Mononuclear cell (primary cell): ENCODE measurements at regions not wholly inside any gene's neighbourhood (a gene's known extent, or its start where the extent isn't known, plus 50 kb on each side); places are given as distances from the start of the nearest gene placed in this dataset.

ENCODE experiments used
- H3K27me3 ChIP-seq: 2 replicates; pipeline ENCODE4 v1.6.0; 2011; ENCODE audit warnings: low read length, control low read depth; ENCODE audit not compliant: insufficient read depth
- H3K4me1 ChIP-seq: 2 replicates; pipeline ENCODE4 v1.5.1; 2011; ENCODE audit warnings: mild to moderate bottlenecking, low read length, control low read depth; ENCODE audit not compliant: insufficient read depth
- H3K4me3 ChIP-seq: 2 replicates; pipeline ENCODE4 v1.5.1; 2011; ENCODE audit warnings: mild to moderate bottlenecking, low read length, moderate library complexity
- H3K9me3 ChIP-seq: 2 replicates; pipeline ENCODE4 v1.5.1; 2011; ENCODE audit warnings: low read depth, mild to moderate bottlenecking, control low read depth, low read length

DNA sequence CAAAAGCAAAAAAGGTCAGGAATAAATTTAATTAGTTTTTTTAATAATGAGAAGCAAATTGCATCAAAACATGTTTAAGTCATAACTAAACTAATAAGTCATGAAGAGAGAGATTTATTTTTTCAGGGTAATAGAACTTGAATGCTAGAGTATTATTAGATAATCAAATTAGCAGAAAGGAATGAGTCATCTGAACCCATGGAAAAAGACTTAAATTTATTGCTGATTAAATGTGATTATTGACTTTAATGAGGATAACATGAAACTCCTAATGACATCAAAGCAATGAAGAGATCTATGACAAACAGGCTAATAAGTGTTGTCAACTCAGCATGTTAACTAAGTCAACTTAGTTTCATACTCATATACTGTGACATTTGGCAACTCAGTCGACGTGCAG, 264.2 kb downstream of the USP25 start:
- Histone ChIP-seq H3K4me3 (no peak overlapping the region), H3K9me3 (no peaks in the 10 kb centered on the region), H3K4me1 (no peaks in the 10 kb centered on the region), H3K27me3 (no peaks in the 10 kb centered on the region)

DNA sequence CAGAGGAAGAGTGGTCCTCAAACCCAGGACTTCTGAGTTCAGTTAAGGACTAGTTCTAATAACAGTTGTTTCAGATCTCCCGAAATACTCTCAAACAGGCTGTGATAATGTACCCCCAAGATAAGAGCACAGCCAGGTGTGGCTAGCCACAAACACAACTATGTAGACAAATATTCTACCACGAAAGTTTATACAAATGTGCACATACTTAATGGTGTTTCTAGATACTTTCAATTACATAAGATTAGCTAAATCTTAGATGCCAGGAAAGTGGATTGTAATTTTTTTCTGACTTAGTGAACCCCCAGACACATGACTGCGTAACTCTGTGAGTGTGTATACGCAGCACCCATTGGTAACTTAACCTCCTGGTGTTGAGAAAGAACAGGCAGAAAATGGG, 270.0 kb downstream of the USP25 start:
- Histone ChIP-seq H3K9me3 (no peaks in the 10 kb centered on the region), H3K27me3 (no peaks in the 10 kb centered on the region), H3K4me3 (no peak overlapping the region), H3K4me1 (no peaks in the 10 kb centered on the region)

DNA sequence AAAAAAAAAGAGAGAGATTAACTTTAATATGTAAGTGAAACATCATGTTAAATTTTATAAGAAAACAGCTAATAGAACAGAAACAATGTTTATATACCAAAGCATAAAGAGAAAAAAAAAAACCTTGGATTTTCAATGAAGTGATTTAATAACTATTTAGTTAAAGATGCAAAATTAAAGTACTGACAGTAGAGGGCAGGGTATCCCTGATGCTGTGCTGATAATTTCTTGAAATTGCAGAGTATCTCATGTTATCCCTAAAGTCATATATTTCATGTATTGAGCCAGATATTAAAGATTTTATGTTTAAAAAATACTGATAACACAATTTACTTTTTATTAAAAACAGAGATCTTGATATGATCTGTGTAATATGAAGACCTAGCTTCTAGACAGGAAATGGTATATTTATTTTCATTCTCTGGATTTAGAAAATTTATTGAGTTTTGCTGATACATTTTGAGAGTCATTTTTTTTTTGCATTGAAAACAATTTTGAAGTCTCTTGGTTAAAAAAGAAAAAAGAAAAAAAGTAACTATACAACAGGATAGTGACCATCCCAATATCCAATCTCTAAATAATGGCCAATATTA, 273.2 kb downstream of the USP25 start:
- no peaks in the 10 kb centered on the region for H3K9me3 ChIP-seq
- H3K4me1 ChIP-seq = no peaks in the 10 kb centered on the region
- H3K27me3 ChIP-seq = no peaks in the 10 kb centered on the region
- H3K4me3 ChIP-seq = no peak overlapping the region

DNA sequence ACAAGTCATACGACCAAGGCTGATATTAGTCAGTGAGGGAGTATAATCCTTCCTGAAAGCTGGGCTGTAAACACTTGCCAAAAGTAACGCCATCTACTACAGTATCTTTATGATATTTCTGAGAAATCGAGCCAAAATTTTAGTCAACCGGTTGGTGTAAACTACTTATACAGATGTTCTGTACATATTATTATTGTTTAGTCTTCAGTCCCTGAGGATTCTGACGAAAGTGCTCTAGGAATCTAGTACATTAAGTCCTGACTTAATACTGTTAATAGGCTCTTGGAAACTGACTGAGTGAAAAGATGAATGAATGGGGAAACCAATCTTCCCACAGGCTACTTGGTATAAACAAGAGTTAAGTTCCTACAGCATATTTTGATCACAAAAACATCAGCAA, 274.3 kb downstream of the USP25 start:
- no peaks in the 10 kb centered on the region for H3K9me3 ChIP-seq
- H3K4me3 ChIP-seq = no peak overlapping the region
- H3K4me1 ChIP-seq = no peaks in the 10 kb centered on the region
- H3K27me3 ChIP-seq = no peaks in the 10 kb centered on the region

DNA sequence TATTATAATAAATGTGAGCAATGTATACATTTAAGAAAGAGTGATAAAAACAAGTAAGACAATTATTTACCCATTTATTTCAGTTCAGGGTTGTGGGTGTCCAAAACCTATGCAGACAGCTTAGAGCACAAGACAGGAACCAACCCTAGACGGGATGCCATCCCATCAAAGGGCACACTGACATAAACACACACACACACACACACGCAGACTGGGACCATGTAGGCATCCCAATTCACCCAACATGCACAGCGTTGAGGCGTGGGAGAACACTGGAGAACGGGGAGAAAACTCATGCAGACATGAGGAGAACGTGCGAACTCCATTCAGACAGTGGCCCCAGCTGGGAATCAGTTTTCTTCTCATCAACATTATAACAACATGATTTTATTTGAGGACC, 274.7 kb downstream of the USP25 start:
- Histone ChIP-seq H3K4me3 (no peak overlapping the region), H3K4me1 (no peaks in the 10 kb centered on the region), H3K9me3 (no peaks in the 10 kb centered on the region), H3K27me3 (no peaks in the 10 kb centered on the region)

DNA sequence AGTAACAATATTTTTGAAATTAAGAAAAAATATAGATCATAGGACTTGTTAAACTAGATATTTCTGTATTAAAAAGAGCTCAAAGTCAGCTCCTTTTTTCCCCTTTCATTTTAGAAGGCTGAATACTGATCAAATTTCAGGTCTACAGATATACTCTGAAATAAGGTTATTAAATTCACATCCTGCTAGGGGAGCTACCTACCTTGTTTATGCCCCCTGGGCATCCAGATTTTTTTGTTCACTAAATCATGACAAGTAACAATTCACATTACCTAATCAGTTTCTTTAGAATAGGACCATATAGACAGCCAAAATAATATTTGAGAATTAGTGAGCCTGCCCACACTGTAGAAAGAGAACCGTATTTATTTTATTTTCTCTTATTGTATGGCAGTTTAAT, 276.2 kb downstream of the USP25 start:
- H3K4me1 ChIP-seq = no peaks in the 10 kb centered on the region
- H3K27me3 ChIP-seq = no peaks in the 10 kb centered on the region
- no peaks in the 10 kb centered on the region for H3K9me3 ChIP-seq
- no peak overlapping the region for H3K4me3 ChIP-seq

DNA sequence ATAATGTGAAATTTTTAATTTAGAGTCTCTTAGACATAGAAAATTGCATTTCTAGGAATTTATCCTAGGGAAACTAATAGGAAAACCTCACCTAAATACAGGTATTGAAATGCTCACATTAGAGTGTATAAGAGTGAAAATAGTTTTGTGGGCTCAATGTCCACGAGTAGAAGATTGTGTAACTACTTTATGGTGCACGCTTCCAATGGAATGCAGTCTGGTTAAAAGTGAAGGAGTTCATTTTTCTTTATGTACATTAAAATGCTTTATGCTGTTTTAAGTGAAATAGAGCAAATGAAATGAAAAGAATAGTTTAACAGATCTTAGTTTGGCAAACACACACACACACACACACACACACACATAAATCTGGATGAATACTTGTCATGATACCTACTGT, 278.2 kb downstream of the USP25 start:
- Histone ChIP-seq H3K9me3 (no peaks in the 10 kb centered on the region), H3K4me1 (no peaks in the 10 kb centered on the region), H3K4me3 (no peak overlapping the region), H3K27me3 (no peaks in the 10 kb centered on the region)

DNA sequence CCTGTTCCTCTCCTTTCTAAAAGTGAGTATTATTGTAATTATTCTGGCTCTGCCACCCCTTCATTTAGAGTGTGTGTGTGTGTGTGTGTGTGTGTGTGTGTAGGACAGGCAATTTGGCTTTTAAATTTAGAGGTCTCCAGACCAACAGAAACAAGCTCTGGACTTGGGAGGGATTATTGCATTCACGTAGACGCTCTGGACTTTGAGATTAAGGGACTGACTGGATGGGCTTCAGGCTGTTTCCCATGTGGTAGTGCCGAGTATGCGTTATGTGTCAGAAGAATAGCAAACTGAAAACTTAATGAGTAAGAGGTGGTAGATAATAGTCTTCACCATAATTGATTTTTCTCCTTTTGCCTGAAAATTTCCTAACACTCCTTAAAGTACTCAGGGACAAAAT, 281.9 kb downstream of the USP25 start:
- Histone ChIP-seq H3K27me3 (no peaks in the 10 kb centered on the region), H3K4me3 (no peak overlapping the region), H3K4me1 (no peaks in the 10 kb centered on the region), H3K9me3 (no peaks in the 10 kb centered on the region)

DNA sequence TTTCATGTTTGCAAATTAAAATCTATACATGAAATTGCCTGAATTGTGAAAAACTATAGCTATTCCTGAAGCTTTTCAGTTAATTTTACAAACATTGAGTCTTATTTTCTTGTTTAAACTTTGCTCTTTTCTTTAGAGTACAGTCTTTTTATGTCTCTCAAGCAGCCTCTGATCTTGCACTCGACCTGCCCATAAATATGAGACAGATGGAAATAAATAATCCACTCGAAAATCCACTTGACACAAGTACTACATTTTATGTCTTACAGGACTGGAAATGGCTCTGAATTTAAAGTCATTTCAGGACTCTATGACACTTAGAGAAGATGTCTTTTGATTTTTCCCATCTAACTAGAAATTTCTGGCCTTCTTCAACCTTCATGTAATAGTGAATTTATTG, 283.8 kb downstream of the USP25 start:
- Histone ChIP-seq H3K4me3 (no peak overlapping the region), H3K4me1 (no peaks in the 10 kb centered on the region), H3K27me3 (no peaks in the 10 kb centered on the region), H3K9me3 (no peaks in the 10 kb centered on the region)

DNA sequence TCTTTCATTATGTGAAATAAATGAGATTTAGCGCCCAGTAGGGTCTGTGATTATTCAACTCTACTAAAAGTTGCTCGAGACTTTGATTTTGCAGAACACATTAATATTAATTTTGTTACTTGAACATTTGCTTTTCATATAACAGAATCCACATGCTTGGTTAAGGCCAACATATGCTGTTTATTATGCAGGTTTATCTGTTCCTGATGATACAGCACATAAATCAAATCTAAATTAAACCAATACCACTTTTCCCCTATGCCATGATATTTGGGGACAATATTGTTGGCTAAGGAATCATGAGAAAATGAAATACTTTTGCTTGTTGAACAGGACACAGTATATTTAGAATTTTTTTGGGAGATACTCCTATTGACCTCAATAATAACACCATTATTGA, 291.1 kb downstream of the USP25 start:
- no peak overlapping the region for H3K4me3 ChIP-seq
- H3K9me3 ChIP-seq = no peaks in the 10 kb centered on the region
- no peaks in the 10 kb centered on the region for H3K27me3 ChIP-seq
- H3K4me1 ChIP-seq = no peaks in the 10 kb centered on the region

DNA sequence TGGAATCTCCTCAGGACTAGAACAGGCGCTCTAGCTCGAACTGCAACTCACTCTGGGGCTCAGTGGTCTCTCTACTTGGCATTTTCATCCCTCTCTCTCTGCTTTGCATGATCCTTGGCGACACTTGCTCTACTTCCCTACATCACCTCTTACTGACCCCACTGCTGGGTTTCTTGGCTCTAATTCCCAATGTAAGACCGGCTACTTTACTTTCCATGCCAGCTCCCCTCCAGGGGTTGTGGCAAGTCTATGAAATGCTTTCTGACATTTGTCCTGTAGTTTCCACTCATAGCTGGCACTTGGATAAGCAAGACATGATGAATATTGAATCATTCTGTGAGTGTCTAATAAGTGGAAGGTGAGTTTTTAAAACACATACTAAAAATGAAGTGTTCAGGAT, 292.3 kb downstream of the USP25 start:
- Histone ChIP-seq H3K9me3 (no peaks in the 10 kb centered on the region), H3K27me3 (no peaks in the 10 kb centered on the region), H3K4me3 (no peak overlapping the region), H3K4me1 (no peaks in the 10 kb centered on the region)

DNA sequence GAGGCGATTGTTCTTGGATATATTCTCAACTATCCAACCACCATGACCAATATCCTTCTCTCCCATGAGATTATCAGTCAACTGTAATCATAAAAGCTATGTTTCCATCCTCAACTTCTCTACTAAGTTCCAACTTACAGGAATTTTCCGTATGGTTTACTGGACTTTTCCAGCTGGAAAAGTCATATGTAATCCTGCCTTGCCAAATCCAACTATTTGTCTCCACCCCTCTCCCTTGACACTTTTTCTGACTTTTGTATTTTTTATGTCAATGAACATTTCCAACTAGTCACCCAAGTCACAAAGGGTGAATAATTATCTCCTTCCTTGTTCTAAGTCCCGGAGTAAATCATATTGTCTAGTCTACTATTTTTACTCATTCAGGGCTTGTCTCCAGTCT, 293.1 kb downstream of the USP25 start:
- Histone ChIP-seq H3K9me3 (no peaks in the 10 kb centered on the region), H3K27me3 (no peaks in the 10 kb centered on the region), H3K4me3 (no peak overlapping the region), H3K4me1 (no peaks in the 10 kb centered on the region)

DNA sequence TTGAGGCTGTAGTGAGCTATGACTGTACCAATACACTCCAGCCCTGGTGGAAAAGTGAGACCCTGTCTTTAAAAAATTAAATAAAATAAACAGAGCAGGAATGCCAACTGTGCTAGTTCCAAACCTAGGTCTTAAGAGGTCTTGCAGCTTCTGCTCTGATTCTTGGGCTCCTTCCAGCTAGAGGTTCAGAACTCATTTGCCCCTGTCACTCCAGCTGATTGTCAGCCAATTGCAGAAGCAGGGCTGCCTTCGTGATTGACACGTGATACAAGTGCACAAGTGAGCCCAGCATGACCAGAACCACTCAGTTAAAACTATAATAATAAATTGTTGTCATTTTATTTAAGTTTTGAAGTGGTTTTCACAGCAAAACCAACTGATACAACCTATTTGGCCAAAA, 298.4 kb downstream of the USP25 start:
- Histone ChIP-seq H3K4me3 (no peak overlapping the region), H3K27me3 (no peaks in the 10 kb centered on the region), H3K9me3 (no peaks in the 10 kb centered on the region), H3K4me1 (no peaks in the 10 kb centered on the region)

DNA sequence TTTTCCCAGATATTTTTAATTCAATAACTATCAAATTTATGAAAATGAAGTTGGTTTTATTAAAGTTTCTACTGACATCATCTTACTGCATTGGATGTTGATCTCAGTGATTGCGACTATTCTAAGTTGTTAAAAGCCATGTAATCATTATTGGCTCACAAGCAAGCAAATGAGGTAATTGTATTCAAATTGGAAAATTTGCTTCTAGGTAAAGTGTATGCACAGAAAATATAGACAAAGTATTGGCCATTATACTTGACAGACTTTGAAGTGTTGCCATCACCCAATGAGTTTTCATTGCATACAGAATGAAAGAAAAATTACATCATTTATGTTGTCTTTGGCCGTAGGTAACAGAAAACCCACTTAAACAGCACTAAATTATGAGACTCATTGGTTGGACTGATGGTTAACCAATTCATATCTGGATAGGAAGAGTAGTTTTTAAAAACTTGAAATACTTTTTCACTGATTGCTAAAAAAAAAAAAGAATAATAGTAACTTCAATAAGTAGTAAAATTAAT, 299.2 kb downstream of the USP25 start:
- no peaks in the 10 kb centered on the region for H3K27me3 ChIP-seq
- no peak overlapping the region for H3K4me3 ChIP-seq
- no peaks in the 10 kb centered on the region for H3K9me3 ChIP-seq
- H3K4me1 ChIP-seq = no peaks in the 10 kb centered on the region

DNA sequence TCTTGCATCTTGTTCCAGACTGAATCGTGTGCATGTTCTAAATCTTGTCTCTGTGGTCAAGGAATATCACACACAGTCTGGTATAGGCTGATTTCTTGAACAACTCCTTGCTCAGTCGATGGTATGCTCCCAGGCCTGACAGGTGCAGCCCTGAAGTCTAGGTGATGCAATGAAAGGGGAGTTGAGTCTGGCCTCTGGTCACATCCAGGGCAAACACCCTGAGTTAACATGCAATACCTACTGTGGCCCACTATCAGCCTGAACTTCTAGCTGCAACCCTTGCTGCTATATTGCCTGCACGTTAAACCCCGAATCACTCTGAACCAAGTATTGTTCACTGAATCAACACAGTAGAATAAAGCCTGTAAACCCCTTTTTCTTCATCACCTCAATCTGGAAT, 303.4 kb downstream of the USP25 start:
- Histone ChIP-seq H3K9me3 (no peaks in the 10 kb centered on the region), H3K27me3 (no peaks in the 10 kb centered on the region), H3K4me1 (no peaks in the 10 kb centered on the region), H3K4me3 (no peak overlapping the region)

DNA sequence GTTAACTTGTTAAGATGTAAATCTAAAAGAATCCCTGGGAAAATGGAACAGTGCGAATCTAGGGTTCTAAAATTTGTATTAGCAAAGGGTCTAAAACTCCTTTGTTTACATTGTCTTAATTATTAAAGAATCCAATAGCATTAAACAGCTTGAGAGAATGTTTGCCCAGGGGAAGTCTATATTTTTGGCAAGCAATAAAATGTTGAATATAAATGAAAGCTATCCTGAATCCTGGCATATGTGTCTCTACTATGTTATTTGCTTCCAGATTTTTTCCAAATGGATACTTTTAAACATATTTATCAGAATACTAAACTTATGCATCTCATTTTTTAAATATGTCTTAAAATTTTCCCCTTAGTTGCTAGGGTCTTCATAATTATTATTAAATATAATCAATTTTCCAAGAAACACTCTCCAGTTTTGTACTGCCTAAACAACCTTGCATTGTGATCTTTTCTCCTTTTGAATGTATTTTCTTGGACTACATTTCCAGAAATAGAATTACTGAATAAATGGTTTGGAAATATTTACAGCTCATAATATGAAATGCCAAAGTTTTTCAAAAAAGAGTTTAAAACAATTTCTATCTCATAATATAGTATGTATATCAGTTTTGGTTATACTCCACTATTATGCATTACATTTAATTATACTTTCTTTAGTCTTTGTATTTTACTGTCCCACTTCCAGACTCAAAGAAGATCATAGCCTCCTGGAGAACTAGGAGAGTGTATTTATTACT, 304.8 kb downstream of the USP25 start:
- Histone ChIP-seq H3K4me1 (no peaks in the 10 kb centered on the region), H3K27me3 (no peaks in the 10 kb centered on the region), H3K4me3 (no peak overlapping the region), H3K9me3 (no peaks in the 10 kb centered on the region)
